CD1c-positive myeloid dendritic cell (primary cell): ENCODE measurements at regions not wholly inside any gene's neighbourhood (a gene's known extent, or its start where the extent isn't known, plus 50 kb on each side); places are given as distances from the start of the nearest gene placed in this dataset.

Source experiments
- DNase-seq: peaks from one replicate; pipeline ENCODE4 v3.0.0-alpha.2; 2016; ENCODE audit errors: extremely low spot score

DNA sequence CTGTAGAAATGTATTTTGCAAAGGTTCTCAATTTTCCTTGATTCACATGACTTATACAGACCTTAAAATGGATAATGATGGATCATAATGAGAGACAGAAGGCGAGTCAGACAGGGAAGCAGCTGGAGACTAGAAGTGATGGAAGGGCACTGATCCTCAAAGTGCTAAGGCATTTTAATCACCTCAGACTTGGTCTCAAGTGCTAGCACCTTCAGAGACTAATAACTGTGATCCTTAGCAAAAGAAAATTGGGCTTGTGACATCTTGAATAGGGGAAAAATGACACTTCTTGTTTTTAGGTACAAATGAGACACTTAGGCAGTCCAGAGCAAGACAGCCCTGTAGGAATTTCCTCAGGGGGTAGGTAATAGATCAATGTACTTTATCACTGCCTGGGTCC lies 1011.7 kb downstream of the SQOR start:
- no peak for DNase-seq

DNA sequence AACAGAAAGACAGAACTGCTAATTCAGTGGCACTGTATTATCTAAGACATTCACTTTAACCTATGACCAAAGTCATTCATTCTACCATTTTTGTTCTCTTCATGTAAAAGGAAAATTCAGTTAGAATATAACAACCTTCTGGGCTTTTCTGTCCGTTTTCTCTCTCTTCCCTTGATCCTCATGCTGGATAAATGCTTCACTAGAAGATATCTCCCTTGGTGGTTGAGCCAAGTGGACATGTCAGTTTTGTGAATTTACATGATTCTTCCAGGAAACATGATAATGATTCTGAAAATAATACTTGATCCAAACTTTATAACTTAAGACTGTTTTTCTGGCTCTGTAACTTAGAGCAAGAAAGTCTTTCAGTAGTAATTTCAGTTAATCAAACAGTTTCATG lies 1012.2 kb downstream of the SQOR start:
- no peak for DNase-seq

DNA sequence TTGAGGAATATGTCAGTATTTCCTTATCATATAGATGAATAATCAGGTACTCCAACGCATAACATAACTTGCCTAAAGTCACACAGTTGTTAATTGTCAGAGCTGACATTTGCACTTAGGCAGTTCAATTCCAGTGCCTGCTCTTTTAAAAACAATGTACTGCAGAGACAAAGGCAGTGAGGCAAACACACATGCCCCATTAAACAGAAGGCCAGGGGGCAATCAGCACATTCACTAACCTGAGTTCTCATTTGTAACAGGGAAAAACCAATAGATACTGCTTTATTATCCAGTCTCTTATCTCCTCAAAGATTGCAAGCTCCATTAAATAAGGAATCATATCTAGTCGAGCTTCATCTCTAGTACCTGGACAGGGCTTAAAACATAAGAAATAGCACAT lies 1017.4 kb downstream of the SQOR start:
- no peak for DNase-seq

DNA sequence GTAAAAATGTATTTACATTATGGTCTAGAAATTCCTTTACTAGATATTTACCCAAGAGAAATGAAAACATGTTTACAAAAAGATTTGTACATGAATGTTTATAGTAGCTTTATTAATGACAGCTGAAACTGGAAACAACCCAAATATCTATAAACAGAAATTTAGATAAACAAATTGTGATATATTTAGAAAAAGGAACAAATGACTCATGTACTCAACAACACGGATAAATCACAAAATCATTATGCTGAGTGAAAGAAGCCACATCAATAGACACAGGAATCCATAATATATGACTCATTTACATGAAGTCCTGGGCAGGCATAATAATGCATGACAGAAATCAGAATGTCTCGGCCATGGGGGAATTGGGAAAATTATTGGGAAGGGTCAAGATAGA lies 1020.2 kb downstream of the SQOR start:
- no peak for DNase-seq

DNA sequence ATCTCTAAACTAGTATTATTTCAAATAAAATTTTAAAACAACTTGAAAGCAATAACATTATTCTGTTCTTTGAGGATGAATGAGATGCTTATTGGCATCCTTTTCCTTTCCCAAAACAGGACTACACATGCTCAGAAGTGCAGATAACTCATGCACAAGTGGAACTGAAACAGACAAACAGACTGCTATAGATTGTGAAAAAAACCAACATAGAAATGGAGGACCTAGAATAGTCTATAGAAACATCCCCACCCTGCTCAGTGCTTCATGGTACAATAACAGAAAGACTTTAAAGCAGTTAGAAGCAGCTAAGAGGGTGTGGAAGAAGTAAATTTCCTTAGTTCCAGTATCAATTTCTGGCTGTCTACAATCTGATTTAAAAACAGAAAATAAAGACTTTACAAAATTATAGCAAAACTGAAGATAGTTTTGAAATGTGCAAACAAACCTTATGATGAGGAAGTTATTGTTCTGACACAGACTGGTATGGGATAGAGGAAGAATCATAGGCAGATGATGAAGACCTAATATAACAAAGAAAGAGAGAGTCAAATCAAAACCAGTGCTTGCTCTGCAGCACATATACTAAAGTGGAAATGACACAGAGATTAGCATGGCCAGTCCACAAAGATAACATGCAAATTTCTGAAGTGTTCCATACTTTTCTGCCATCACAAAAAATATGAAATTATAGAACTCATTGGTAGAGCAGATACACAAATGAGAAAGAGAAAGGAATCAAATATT lies 1025.4 kb downstream of the SQOR start:
- no peak for DNase-seq

DNA sequence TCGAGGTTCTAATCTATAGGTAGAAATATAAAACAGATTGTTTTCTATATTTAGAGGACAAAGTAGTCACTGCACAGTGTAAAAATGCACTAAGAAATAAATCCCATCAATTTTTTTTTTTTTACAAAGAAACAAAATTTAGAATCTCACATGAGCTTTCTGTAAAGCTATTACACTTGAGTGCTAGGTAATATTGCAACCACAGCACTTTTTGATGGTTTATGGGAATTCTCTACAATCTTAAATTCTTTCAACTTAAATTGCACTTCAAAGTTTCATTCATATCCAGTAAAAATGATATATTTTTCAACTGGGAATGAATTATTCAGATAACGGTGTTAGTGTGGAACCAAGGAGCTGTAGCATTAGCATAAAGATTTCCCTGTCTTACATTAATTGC lies 1035.4 kb downstream of the SQOR start:
- DNase-seq: no peak

DNA sequence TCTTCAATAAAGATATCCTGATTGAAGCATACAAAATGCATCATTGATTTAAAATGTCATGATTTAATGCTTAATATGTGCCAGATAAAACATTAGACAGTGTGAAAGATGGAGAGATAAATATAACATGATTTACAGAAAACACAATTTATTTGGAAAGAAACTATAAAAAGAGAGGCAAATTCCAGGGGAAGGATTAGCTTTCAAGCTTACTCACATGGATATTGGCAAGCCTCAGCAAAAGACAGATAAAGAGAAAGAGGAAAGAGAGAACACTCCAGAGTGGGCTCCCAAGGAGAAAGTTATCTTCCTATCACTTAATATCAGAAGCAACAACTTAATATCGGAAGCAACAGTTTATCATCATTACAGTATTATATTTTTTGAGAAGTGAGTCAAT lies 1036.5 kb downstream of the SQOR start:
- DNase-seq: no peak

DNA sequence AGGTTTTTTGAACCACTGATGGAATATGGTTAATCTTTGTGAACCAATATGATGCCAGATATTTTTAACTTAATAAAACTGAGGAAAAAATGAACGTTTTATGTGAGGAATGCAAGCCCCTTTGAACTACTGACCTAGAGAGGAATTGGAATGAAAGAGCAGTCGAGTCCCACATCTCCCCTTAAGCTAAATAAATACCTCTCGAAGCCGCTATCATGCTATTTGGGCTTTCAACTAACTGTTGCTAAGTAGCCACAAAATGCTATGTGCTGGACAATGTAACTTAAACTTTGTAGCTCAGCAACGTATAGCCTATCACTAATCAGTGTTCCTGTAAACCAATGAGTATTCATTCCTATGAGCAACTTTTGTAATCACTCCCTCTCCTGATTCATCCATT lies 1037.2 kb downstream of the SQOR start:
- no peak for DNase-seq

DNA sequence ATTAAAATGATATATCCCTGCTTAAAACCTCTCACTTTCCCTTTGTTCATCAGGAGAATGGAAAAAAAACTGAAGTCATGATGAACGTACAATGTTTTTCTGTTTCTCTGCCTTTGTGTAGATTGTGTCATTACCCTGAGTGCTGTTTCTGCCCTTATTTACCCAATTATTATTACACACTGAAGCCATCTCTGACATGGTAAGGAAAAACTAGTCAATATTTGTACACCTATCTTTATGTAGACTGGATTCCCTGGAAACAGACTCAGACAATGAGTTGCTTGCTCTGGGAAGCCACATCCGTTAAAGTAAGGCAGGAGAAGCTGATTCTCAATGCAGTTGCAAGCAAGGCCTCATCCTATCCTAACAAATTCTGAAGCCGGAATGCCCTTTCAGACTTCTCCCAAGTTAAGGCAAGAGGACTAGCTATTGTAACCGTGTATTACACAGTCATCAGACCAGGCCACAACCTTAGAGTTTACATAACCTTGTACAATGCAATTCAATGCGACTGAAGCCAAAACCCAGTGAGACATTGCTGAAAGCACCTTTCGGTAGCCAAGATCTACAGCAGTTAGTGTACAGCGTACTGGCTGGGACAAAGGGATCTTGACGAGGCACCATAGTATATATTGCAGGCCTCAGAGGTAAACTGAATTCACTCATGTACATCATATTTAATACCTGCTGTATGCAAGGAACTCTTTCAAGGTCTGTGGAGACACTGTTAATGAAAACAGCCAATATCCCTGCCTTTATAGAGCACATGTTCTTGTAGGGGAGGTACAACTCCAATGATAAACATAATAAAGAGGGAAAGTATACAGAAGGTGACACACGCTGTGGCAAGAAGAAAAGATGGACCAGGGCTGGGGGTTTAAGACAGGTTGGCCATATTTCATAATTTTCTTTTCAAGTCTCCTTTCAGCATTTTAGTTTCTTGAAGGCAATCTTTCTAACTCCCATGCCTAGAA lies 1040.8 kb upstream of the SEMA6D start:
- DNase-seq: no peak

DNA sequence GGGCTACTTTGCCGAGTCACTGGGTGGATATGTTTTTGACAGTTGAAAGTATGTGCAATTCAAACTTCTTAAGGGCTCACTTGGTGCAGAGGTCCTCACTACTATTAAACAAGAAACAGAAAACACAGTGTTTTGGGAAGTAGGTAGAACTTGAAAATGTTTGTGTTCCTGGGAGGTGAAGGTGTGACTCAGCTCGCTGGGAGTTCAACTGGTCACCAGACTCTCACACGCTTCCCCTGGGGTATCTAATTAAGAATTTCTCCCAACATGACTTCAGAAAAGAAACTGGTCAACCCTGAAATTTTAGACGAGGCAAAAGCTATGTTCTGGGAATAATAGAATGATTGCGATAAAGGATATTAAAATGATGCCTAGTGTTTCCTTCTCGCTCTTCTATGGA lies 1039.8 kb upstream of the SEMA6D start:
- DNase-seq: no peak

DNA sequence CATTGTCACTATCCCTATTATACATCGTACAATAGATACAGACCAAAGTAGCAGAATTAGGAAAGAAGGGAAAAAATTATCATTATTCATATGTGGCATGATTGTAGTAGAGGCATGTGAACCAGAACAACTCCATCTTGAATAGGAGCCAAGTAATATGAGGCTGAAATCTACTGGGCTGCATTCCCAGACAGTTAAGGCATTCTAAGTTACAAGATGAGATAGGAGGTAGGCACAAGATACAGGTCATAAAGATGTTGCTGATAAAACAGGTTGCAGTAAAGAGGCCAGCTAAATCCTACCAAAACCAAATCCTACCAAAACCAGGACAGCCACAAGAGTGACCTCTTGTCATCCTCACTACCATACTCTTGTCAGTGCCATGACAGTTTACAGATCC lies 1035.4 kb upstream of the SEMA6D start:
- DNase-seq: no peak

DNA sequence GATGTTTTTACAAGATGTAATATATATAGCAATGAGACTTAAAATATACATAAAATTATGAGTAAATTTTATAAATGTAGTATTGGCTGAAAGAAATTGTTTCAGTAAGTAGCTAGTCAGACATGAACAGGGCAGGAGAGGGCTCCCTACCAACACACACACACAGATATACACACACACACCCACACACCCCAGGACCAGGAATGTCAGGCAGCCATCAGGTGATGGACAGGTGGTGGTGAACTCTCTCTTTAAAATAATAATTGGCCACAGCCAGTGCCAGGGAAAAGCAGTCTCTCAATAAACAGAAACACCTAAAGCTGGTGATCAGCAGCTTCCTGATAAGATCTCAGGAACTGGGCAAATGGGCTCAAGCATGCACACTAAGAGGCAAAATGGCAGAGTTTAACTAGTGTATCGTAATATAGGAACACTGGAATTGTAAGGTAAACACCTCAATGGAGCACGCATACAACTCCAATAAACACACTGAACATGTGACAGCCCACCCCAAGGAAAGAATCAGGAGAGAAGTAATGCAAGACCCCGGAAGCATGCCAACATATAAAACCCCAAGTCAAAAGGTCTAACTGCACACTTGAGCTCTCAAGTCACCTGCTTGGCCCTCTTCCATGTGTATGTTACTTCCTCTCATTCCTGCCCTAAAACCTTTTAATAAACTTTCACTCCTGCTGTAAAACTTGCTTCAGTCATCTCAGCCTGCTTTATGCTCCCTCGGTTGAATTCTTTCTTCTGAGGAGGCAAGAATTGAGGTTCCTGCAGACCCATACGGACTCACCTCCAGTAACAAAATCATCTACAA lies 1034.1 kb upstream of the SEMA6D start:
- no peak for DNase-seq

DNA sequence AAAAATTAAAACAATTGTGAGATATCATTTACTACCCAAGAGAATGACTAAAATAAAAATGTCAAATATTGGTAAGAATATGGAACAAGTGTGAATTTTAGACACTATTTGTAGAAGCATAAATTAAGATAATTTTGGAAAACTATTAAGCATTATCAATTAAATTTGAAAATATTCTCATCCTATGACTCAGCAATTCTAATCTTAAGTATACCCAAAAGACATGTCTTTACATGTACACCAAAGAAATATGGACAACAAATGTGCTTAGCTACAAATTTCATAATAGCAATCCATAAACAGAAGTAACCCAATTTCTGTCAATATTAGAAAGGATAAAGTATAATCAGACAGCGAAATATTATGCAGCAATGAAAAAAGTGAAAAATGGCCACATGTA lies 1032.2 kb upstream of the SEMA6D start:
- no peak for DNase-seq

DNA sequence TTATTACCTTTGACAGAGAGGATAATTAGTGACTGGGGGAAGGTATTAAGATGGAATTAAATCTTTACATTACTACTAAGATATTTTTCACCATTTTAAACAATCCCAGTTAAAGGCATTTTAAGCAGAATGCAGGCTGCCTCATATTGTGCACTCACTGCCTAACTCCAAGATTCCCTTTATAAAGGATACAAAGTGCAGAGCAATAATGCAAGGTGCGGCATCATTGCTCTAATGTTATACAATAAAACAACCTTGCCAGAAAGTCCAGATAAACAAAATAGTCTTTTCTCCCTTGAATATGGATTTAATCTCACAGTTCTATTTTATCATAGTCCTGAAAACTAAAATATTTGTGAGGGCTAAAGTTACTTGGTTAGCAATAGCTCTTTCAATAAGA lies 1031.6 kb upstream of the SEMA6D start:
- DNase-seq: no peak

DNA sequence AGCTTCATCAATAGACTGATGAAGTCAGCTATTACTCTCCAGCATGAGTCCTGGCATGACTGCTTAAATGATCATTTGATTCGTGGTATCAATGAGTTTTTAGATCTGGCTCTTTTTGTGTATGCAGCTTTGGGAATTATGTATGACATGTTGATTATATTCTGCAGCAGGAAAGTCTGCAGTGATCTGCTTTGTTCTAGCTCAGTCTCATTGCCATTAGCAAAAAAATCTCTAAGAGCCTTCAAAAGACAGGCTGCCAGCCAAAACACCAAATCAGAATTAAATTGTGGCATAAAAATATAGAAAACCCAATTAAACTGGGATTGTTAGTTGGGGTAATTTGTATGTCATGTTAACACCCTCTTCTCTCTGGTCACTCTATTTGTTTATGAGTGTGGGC lies 1021.0 kb upstream of the SEMA6D start:
- no peak for DNase-seq

DNA sequence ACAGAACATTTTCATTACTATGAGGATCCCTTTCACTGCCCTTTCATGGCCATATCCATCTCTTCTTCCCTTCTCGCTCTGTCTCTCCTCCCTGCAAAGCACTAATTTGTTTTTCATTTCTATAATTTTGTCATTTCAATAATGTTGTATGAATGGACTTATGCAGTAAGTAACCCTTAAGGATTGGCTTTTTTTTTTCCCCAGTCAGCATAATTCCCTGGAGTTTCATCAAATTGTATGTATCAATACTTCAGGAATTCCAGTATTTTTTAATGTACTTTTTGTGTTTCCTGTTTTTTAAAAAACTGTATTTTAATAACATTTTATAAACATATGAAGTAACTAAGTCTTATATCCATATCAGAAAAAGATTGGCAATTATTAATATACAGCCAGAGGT lies 1016.0 kb upstream of the SEMA6D start:
- no peak for DNase-seq

DNA sequence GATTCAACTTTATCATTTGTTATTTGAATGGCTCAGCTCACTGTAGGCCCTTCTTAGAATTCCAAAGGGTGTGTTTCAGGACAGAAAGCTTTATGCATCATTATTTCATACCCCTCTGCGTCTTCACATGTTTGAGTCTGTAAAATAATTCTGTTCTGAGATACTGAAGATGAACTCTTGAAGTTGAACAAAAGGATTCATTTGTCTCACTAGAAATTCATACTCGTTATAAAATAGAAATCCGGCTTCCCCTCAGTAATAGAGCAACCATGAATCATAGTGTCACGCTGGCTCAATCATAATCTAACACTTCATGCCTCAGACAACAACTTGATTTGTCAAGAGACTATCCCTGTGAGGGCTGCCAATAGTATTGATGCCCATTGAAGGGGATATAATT lies 1015.4 kb upstream of the SEMA6D start:
- no peak for DNase-seq

DNA sequence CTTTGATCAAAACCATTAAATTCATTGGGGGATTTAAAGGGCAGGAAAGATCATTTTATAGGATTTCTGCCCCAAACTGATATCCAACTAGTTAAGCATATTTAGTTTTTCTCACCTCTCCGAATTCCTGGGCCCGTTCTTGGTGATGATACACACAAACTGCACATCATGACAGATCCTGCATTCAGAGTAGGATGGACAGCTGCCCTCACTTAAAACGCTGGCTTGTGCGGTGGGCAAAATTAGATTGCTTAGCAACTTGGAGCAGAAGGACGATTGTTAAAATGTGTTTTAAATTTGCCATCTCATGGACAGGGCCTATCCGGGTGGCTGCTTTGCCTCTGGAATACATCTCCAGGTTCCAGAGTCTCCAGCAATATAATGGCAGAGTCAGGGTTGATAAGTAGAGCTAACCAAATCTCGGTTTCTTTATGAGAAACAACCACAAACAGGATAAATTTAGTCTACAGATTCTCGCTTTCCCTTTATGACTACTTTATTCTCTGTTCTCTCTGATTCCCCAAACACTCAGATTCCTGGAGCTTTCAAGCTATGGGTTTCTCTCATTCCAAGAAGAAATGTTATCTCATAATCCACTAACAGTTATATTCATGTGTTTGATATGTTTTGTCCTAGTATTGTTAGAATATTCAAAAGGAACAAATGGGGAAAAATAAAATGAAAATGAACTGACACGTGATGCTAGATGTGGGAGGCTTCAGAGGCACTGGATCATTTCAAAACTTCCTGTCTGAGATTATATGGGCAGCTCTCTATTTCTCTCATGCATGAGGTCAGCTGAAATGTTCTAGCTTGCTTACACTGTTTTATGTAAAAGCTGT lies 1014.1 kb upstream of the SEMA6D start:
- no peak for DNase-seq

DNA sequence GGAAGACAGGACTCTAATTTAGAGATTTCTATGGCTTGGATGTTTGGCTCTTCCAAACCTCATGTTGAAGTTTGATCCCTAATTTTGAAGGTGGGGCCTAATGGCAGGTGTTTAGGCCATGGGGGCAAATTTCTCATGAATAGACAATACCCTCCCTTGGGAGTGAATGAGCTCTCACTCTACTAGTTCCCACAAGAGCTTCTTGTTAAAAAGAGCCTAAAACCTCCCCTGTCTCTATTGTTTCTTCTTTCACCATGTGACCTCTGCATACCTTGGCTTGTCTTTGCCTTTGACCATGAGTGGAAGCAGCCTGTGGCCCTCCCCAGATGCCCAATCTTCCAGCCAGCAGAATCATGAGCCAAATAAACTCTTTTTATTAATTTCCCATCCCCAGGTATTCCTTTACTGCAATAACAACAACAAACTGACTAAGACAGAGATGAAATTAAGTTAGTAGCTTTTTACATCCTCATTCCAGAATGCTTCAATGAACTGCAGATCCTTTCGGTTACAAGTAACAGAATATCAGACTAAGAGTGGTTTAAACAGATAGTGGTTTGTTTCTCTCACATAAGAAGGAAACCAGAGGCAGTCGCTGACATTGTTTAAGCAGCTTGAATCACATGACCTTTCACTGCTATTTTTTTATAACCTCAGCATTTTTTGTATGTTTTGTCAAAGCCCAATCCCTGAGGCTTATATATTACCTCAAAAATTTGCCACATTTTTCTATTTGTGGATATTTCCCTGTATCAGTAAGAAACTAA lies 1013.3 kb upstream of the SEMA6D start:
- DNase-seq: no peak

DNA sequence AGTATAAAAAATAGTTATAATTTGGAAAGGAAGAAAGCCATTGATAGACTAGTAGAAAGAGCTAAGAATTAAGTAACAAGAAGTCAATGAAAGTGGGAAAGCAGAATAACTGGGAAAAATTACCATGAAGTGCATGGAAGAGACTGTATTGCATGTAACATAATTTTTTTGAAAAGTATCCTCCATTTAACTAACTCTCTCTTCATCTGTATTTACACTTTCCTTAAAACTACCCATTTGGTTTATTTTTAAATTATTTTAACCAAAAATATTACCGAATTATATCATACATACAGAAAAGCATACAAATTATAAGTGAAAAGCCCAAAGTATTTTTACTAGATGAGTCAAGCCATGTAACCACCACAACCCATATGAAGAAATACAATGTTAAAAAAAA lies 1009.9 kb upstream of the SEMA6D start:
- DNase-seq: no peak

DNA sequence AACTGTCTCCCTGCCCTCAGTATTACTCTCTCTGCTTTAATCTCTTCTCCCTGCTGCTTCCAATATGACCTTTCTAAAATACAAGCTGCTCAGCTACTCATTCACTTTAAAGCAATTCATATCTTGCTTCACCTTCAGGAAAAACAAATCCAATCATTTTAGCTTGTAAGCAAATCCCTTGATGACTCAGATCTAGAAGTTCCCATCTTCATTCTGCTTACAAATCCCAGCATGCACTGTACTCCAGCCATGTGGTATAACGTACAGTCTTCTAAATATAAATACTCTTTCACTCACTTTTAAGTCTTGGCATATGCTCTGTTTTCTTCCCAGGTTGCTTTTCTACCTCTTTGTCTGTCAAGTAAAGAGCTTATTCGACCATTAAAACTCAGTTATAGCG lies 1009.1 kb upstream of the SEMA6D start:
- no peak for DNase-seq
